Osteoblast (primary cell): ENCODE measurements at regions not wholly inside any gene's neighbourhood (a gene's known extent, or its start where the extent isn't known, plus 50 kb on each side); places are given as distances from the start of the nearest gene placed in this dataset.

ENCODE experiments used
- DNase-seq: peaks from one replicate; pipeline ENCODE4 v3.0.0; 2011; ENCODE audit warnings: low spot score, mixed read lengths; ENCODE audit not compliant: insufficient read length; ENCODE audit errors: missing footprints
- H2AFZ ChIP-seq: 2 replicates; pipeline ENCODE4 v1.6.0; 2011; ENCODE audit warnings: mild to moderate bottlenecking, low read length
- H3K27ac ChIP-seq: 2 replicates; pipeline ENCODE4 v1.5.1; 2011; ENCODE audit warnings: mild to moderate bottlenecking, low read depth, low read length, moderate library complexity
- H3K27me3 ChIP-seq: 2 replicates; pipeline ENCODE4 v1.6.0; 2012; ENCODE audit warnings: mild to moderate bottlenecking, control low read depth, inconsistent platforms, low read length, moderate library complexity; ENCODE audit not compliant: insufficient read depth
- H3K36me3 ChIP-seq: 2 replicates; pipeline ENCODE4 v1.5.1; 2011; ENCODE audit warnings: mild to moderate bottlenecking, low read length, control low read depth, moderate library complexity; ENCODE audit not compliant: insufficient read depth
- H3K4me1 ChIP-seq: 2 replicates; pipeline ENCODE4 v1.5.1; 2011; ENCODE audit warnings: mild to moderate bottlenecking, low read length, control low read depth, moderate library complexity; ENCODE audit not compliant: insufficient read depth
- H3K4me2 ChIP-seq: 2 replicates; pipeline ENCODE4 v1.6.0; 2011; ENCODE audit warnings: mild to moderate bottlenecking, low read length; ENCODE audit not compliant: insufficient read depth
- H3K4me3 ChIP-seq: fragments of 200-600 bp; sonication (generic); 3 replicates; pipeline ENCODE4 v1.5.1; 2012; ENCODE audit warnings: mild to moderate bottlenecking, low read length, inconsistent platforms; ENCODE audit not compliant: insufficient read depth
- H3K79me2 ChIP-seq: 2 replicates; pipeline ENCODE4 v1.6.0; 2012; ENCODE audit warnings: mild to moderate bottlenecking, low read length, control low read depth, inconsistent platforms; ENCODE audit not compliant: insufficient read depth
- H3K9me3 ChIP-seq: 2 replicates; pipeline ENCODE4 v1.5.1; 2011; ENCODE audit warnings: low read depth, low read length, control low read depth
- H4K20me1 ChIP-seq: 2 replicates; pipeline ENCODE4 v1.6.0; 2012; ENCODE audit warnings: mild to moderate bottlenecking, low read length, control low read depth; ENCODE audit not compliant: insufficient read depth
- CTCF ChIP-seq: IDR thresholded peaks from 2 replicates; pipeline ENCODE4 v1.5.1; 2011; ENCODE audit warnings: mild to moderate bottlenecking, low read depth, low read length, moderate library complexity; ENCODE audit errors: extremely low read depth

- H3K27ac ChIP-seq: no peak overlapping the region
- H3K27me3 ChIP-seq: no peaks in the 10 kb centered on the region
- TF ChIP-seq CTCF: no peak
- no peak for DNase-seq
- no peaks in the 10 kb centered on the region for H3K79me2 ChIP-seq
- no peak overlapping the region for H3K4me3 ChIP-seq
- H3K4me2 ChIP-seq: no peak overlapping the region
- H4K20me1 ChIP-seq: no peaks in the 10 kb centered on the region
- no peaks in the 10 kb centered on the region for H3K36me3 ChIP-seq
- H3K4me1 ChIP-seq: peaks cover 4% of the 10 kb centered on the region
- H3K9me3 ChIP-seq: no peaks in the 10 kb centered on the region
- H2AFZ ChIP-seq: no peak overlapping the region
Observed at GRCh38 chr2:61712060-61712459, 141.8 kb downstream of the FAM161A start.

GRCh38 chr2:61710711-61711110, 143.1 kb downstream of the FAM161A start:
- no peak overlapping the region for H3K4me3 ChIP-seq
- H3K79me2 ChIP-seq: no peaks in the 10 kb centered on the region
- no peak overlapping the region for H3K27ac ChIP-seq
- H2AFZ ChIP-seq: no peak overlapping the region
- H3K4me1 ChIP-seq: peaks cover 4% of the 10 kb centered on the region
- no peaks in the 10 kb centered on the region for H3K36me3 ChIP-seq
- H3K9me3 ChIP-seq: no peaks in the 10 kb centered on the region
- no peak overlapping the region for H3K4me2 ChIP-seq
- no peak for DNase-seq
- TF ChIP-seq CTCF: no peak
- no peaks in the 10 kb centered on the region for H3K27me3 ChIP-seq
- no peaks in the 10 kb centered on the region for H4K20me1 ChIP-seq

GRCh38 chr2:61707984-61708852, 145.6 kb downstream of the FAM161A start:
- peaks cover 4% of the 10 kb centered on the region for H3K4me1 ChIP-seq
- no peak overlapping the region for H3K4me3 ChIP-seq
- no peaks in the 10 kb centered on the region for H3K9me3 ChIP-seq
- no peak for DNase-seq
- no peaks in the 10 kb centered on the region for H4K20me1 ChIP-seq
- H3K79me2 ChIP-seq: no peaks in the 10 kb centered on the region
- no peak for TF ChIP-seq CTCF
- H3K36me3 ChIP-seq: no peaks in the 10 kb centered on the region
- no peaks in the 10 kb centered on the region for H3K27me3 ChIP-seq
- H3K27ac ChIP-seq: no peak overlapping the region
- H3K4me2 ChIP-seq: peak overlapping the region; percentile 34
- no peak overlapping the region for H2AFZ ChIP-seq

- no peaks in the 10 kb centered on the region for H3K9me3 ChIP-seq
- H3K4me3 ChIP-seq: no peak overlapping the region
- no peaks in the 10 kb centered on the region for H3K36me3 ChIP-seq
- H3K4me2 ChIP-seq: no peak overlapping the region
- no peak for TF ChIP-seq CTCF
- H4K20me1 ChIP-seq: no peaks in the 10 kb centered on the region
- no peak overlapping the region for H3K27ac ChIP-seq
- H2AFZ ChIP-seq: no peak overlapping the region
- peaks cover 4% of the 10 kb centered on the region for H3K4me1 ChIP-seq
- no peaks in the 10 kb centered on the region for H3K27me3 ChIP-seq
- DNase-seq: no peak
- no peaks in the 10 kb centered on the region for H3K79me2 ChIP-seq
Observed at GRCh38 chr2:61705625-61706024, 148.2 kb downstream of the FAM161A start.
